ENCODE measurements at regions not wholly inside any gene's neighbourhood (a gene's known extent, or its start where the extent isn't known, plus 50 kb on each side); places are given as distances from the start of the nearest gene placed in this dataset.
"Not testable (repeated sequence)": the region's sequence is repeated elsewhere in the genome, so short reads cannot be mapped to it uniquely, and the experiment has no call there.

DNA sequence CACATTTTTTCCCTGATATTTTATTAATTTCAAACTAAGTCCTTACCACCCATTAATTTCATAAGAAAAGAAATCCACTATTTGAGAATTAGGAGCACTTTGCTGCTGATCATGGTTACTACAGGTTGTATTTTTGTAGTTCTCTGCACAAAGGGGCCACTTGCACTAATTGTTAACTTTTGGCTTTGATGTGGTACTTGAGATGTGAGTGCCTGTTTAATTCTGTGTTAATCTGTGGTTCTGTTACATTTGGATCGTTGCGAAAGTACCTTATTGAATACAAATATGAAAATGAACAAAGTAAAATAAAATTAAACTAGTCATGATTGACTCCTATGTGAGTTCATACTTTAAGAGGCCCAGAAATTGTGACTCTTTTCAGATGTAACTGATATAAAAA, 374.9 kb upstream of the RGS6 start:
- Histone ChIP-seq H3K4me3 (no peak overlapping the region), H3K9me3 (no peaks in the 10 kb centered on the region), H3K4me1 (peaks cover 0 to 18% (median 0%) of the 10 kb centered on the region in 4 donors), H3K27me3 (no peaks in the 10 kb centered on the region), H3K36me3 (no peaks in the 10 kb centered on the region), H3K27ac (no peak overlapping the region)
- 85 to 95% (median 91%) methylated on average over 2 of the region's 2 CpGs for WGBS, 5 donors
- TF ChIP-seq POLR2A (IDR thresholded peaks at IDR 0.05), result no peak
- no peak for TF ChIP-seq CTCF (IDR thresholded peaks at IDR 0.05)
- no peak for TF ChIP-seq EP300 (IDR thresholded peaks at IDR 0.05)
- DNase-seq, result no peak
- intact Hi-C loops (cut with DNase I; ENCODE audit: low total_unique reads), result no loop called here

DNA sequence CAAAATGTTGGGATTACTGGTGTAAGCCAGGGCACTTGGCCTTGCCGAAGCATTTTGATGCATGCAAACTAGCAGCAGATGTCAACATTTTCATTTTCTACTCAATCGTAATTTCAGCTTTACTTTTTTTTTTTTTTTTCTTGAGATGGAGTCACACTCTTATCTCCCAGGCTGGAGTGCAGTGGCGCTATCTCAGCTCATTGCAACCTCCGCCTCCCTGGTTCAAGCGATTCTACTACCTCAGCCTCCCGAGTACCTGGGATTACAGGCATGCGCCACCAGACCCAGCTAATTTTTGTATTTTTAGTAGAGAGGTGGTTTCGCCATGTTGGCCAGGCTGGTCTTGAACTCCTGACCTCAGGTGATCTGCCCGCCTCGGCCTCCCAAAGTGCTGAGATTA, 373.3 kb upstream of the RGS6 start:
- H3K4me1 ChIP-seq, result peaks cover 0 to 10% (median 0%) of the 10 kb centered on the region in 4 donors
- 95 to 99% (median 97%) methylated on average over 10 of the region's 10 CpGs for WGBS, 5 donors

DNA sequence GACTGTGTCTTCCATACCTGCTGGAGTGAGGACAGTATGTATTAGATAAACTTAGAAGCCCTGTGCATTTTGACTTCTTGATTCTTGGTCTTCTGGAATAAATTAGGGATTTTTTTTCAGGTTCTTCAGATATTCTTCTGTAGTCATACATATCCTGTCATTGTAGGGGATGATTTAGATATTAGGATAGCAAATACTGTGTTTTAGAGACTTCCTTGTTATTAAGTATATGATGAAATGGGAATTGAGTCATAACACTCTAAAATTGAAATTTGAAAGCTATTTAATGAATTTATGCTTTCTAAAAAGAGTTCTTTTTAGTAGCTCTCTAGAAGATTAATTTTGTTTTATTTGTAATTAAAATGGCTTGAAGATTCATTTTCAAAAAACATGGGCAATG, 371.5 kb upstream of the RGS6 start:
- no peaks in the 10 kb centered on the region for H3K27me3 ChIP-seq
- H3K36me3 ChIP-seq, result no peaks in the 10 kb centered on the region
- peaks cover 0 to 9% (median 0%) of the 10 kb centered on the region in 4 donors for H3K4me1 ChIP-seq
- intact Hi-C loops (cut with DNase I; ENCODE audit: low total_unique reads), result no loop called here
- no peak overlapping the region for H3K4me3 ChIP-seq
- H3K9me3 ChIP-seq, result no peaks in the 10 kb centered on the region
- no peak overlapping the region for H3K27ac ChIP-seq
- DNase-seq, result no peak
- no peak for TF ChIP-seq POLR2A (IDR thresholded peaks at IDR 0.05)
- TF ChIP-seq CTCF (IDR thresholded peaks at IDR 0.05), result no peak
- no peak for TF ChIP-seq EP300 (IDR thresholded peaks at IDR 0.05)
- no peak for TF ChIP-seq POLR2AphosphoS5 (IDR thresholded peaks at IDR 0.05)

More for the DNA sequence above, 373.3 kb upstream of the RGS6 start:
- H3K9me3 ChIP-seq; H3K27me3 ChIP-seq; H3K36me3 ChIP-seq; DNase-seq; H3K27ac ChIP-seq; H3K4me3 ChIP-seq; intact Hi-C loops (cut with DNase I; ENCODE audit: low total_unique reads): not testable (repeated sequence)

DNA sequence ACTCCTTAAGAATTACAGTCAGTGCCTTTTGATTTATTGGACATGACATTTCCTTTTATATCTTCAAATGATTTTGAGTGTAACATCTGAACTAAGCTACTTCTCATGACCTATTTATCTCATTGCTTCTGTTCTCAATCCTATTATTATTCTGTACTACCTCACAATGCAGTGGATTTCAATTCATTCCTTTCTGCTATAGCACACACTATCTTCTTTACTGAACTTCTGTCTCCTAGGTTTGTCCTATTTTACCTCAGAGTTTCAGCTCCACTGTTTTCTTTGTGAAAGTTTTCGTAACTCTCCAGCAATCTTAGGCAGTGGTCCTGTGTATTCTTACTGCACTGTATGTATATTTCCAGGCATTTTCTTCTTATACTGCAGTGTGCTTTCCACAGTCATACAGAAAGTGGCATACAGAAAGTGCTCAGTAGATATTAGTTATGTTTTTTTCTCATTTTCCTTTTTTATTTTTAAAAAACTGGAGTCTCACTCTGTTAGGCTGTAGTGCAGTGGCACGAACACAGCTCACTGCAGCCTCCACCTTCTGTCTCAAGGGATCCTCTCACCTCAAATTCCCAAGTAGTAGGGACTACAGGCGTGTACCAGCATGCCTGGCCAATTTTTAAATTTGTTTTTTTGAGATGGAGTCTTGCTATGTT, 368.6 kb upstream of the RGS6 start:
- Histone ChIP-seq H3K4me1 (peaks cover 0 to 7% (median 0%) of the 10 kb centered on the region in 4 donors), H3K36me3 (no peaks in the 10 kb centered on the region), H3K9me3 (no peaks in the 10 kb centered on the region), H3K27ac (no peak overlapping the region), H3K4me3 (no peak overlapping the region), H3K27me3 (no peaks in the 10 kb centered on the region)
- DNase-seq, result no peak
- intact Hi-C loops (cut with DNase I; ENCODE audit: low total_unique reads), result no loop called here
- TF ChIP-seq CTCF (IDR thresholded peaks at IDR 0.05), result no peak
- no peak for TF ChIP-seq POLR2AphosphoS5 (IDR thresholded peaks at IDR 0.05)
- TF ChIP-seq POLR2A (IDR thresholded peaks at IDR 0.05), result no peak
- TF ChIP-seq EP300 (IDR thresholded peaks at IDR 0.05), result no peak
- WGBS, 5 donors, result 63 to 77% (median 65%) methylated on average over 3 of the region's 3 CpGs

- Histone ChIP-seq H3K9me3 (no peaks in the 10 kb centered on the region), H3K36me3 (no peaks in the 10 kb centered on the region), H3K27me3 (no peaks in the 10 kb centered on the region), H3K4me3 (no peak overlapping the region), H3K27ac (no peak overlapping the region), H3K4me1 (peaks cover 0 to 7% (median 0%) of the 10 kb centered on the region in 4 donors)
- WGBS, 5 donors, result 49 to 79% (median 61%) methylated on average over 4 of the region's 4 CpGs
- TF ChIP-seq CTCF (IDR thresholded peaks at IDR 0.05) (no peak), EP300 (IDR thresholded peaks at IDR 0.05) (no peak)
- intact Hi-C loops (cut with DNase I; ENCODE audit: low total_unique reads), result no loop called here
- no peak for DNase-seq
These were observed 366.0 kb upstream of the RGS6 start for GRCh38 chr14:71566276-71566675.

DNA sequence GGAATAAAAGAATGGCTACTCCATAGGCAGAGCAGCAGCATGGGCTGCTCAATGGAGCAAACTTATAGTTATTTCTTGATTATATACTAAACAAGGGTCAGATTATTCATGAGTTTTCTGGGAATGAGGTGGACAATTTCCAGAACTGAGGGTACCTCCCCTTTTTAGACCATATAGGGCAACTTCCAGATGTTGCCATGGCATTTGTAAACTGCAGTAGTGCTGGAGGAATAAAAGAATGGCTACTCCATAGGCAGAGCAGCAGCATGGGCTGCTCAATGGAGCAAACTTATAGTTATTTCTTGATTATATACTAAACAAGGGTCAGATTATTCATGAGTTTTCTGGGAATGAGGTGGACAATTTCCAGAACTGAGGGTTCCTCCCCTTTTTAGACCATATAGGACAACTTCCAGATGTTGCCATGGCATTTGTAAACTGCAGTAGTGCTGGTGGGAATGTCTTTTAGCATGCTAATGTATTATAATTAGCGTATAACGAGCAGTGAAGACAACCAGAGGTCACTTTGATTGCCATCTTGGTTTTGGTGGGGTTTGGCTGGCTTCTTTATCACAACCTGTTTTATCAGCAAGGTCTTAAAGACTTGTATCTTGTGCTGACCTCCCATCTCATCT, 364.6 kb upstream of the RGS6 start:
- DNase-seq; intact Hi-C loops (cut with DNase I; ENCODE audit: low total_unique reads); H3K4me3 ChIP-seq; H3K36me3 ChIP-seq; H3K27ac ChIP-seq; H3K9me3 ChIP-seq; H3K4me1 ChIP-seq; H3K27me3 ChIP-seq: not testable (repeated sequence)
- 95 to 99% (median 98%) methylated on average over 2 of the region's 2 CpGs for WGBS, 5 donors

Measured in stomach (tissue), 8 donors.